Smooth muscle cell (in vitro differentiated cells): ENCODE measurements at regions not wholly inside any gene's neighbourhood (a gene's known extent, or its start where the extent isn't known, plus 50 kb on each side); places are given as distances from the start of the nearest gene placed in this dataset.

Experiments used
- DNase-seq: peaks from one replicate; lab custom pipeline; 2025; ENCODE audit not compliant: unreplicated experiment; lab: John Stamatoyannopoulos, UW
- H2AFZ ChIP-seq: fragments of 200-600 bp; sonication (generic); 2 replicates; pipeline ENCODE4 v1.6.0; 2016; ENCODE audit warnings: antibody characterized with exemption, low read depth, mild to moderate bottlenecking
- H3F3A ChIP-seq: fragments of 200-600 bp; sonication (generic); 2 replicates; pipeline ENCODE4 v1.6.0; 2017; ENCODE audit warnings: antibody characterized with exemption, low read depth
- H3K27ac ChIP-seq: fragments of 200-600 bp; sonication (generic); 2 replicates; pipeline ENCODE4 v1.5.1; 2016; ENCODE audit warnings: low read depth, mild to moderate bottlenecking
- H3K27me3 ChIP-seq: fragments of 200-600 bp; sonication (generic); 2 replicates; pipeline ENCODE4 v1.6.1; 2016; ENCODE audit warnings: low read depth, mild to moderate bottlenecking
- H3K36me3 ChIP-seq: fragments of 200-600 bp; sonication (generic); 2 replicates; pipeline ENCODE4 v1.5.1; 2016; ENCODE audit warnings: low read depth
- H3K4me1 ChIP-seq: fragments of 200-600 bp; sonication (generic); 2 replicates; pipeline ENCODE4 v1.5.1; 2016; ENCODE audit warnings: low read depth
- H3K4me2 ChIP-seq: fragments of 200-600 bp; sonication (generic); 2 replicates; pipeline ENCODE4 v1.6.0; 2016; ENCODE audit warnings: mild to moderate bottlenecking
- H3K4me3 ChIP-seq: fragments of 200-600 bp; sonication (generic); 2 replicates; pipeline ENCODE4 v1.5.1; 2016; ENCODE audit warnings: mild to moderate bottlenecking
- H3K79me2 ChIP-seq: fragments of 200-600 bp; sonication (generic); 2 replicates; pipeline ENCODE4 v1.6.0; 2016; ENCODE audit warnings: low read depth, mild to moderate bottlenecking
- H3K9ac ChIP-seq: fragments of 200-600 bp; sonication (generic); 2 replicates; pipeline ENCODE4 v1.6.0; 2016; ENCODE audit warnings: low read depth
- H3K9me3 ChIP-seq: fragments of 200-600 bp; sonication (generic); replicated peaks from 2 replicates; pipeline ENCODE4 v1.5.1; 2016; ENCODE audit warnings: low read depth
- H4K20me1 ChIP-seq: fragments of 200-600 bp; sonication (generic); 2 replicates; pipeline ENCODE4 v1.6.0; 2016; ENCODE audit warnings: low read depth
- WGBS: methylation state at CpG from one replicate; pipeline ENCODE4 v1.1.7; 2016; ENCODE audit warnings: low lambda C conversion rate; 5-methylcytosine and 5-hydroxymethylcytosine counted together
- TF ChIP-seq, protein P1 (sequence below): fragments of 200-600 bp; sonication (generic); IDR thresholded peaks from 2 replicates; pipeline ENCODE4 v1.5.1; 2017; ENCODE audit warnings: borderline replicate concordance, mild to moderate bottlenecking, antibody characterized with exemption; ENCODE audit not compliant: insufficient read depth, poor library complexity, severe bottlenecking

GRCh38 chrX:104411800-104412199 is 154.2 kb upstream of the IL1RAPL2 start:
- no peaks in the 10 kb centered on the region for H3K4me1 ChIP-seq
- DNase-seq: no peak
- no peaks in the 10 kb centered on the region for H3K36me3 ChIP-seq
- no peaks in the 10 kb centered on the region for H3F3A ChIP-seq
- WGBS: 75% methylated on average over 3 of the region's 3 CpGs
- H3K4me3 ChIP-seq: no peak overlapping the region
- TF ChIP-seq, protein P1, sequence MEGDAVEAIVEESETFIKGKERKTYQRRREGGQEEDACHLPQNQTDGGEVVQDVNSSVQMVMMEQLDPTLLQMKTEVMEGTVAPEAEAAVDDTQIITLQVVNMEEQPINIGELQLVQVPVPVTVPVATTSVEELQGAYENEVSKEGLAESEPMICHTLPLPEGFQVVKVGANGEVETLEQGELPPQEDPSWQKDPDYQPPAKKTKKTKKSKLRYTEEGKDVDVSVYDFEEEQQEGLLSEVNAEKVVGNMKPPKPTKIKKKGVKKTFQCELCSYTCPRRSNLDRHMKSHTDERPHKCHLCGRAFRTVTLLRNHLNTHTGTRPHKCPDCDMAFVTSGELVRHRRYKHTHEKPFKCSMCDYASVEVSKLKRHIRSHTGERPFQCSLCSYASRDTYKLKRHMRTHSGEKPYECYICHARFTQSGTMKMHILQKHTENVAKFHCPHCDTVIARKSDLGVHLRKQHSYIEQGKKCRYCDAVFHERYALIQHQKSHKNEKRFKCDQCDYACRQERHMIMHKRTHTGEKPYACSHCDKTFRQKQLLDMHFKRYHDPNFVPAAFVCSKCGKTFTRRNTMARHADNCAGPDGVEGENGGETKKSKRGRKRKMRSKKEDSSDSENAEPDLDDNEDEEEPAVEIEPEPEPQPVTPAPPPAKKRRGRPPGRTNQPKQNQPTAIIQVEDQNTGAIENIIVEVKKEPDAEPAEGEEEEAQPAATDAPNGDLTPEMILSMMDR: no peak
- H3K4me2 ChIP-seq: no peak overlapping the region
- no peaks in the 10 kb centered on the region for H3K27me3 ChIP-seq
- H3K79me2 ChIP-seq: no peaks in the 10 kb centered on the region
- H4K20me1 ChIP-seq: no peaks in the 10 kb centered on the region
- no peaks in the 10 kb centered on the region for H3K9me3 ChIP-seq
- no peak overlapping the region for H2AFZ ChIP-seq
- H3K27ac ChIP-seq: no peak overlapping the region
- H3K9ac ChIP-seq: no peak overlapping the region

- H3K27me3 ChIP-seq: no peaks in the 10 kb centered on the region
- 94% methylated on average over 1 of the region's 1 CpG for WGBS
- no peak overlapping the region for H3K9ac ChIP-seq
- no peaks in the 10 kb centered on the region for H4K20me1 ChIP-seq
- H3K4me2 ChIP-seq: no peak overlapping the region
- H3F3A ChIP-seq: no peaks in the 10 kb centered on the region
- H3K4me3 ChIP-seq: no peak overlapping the region
- H3K79me2 ChIP-seq: no peaks in the 10 kb centered on the region
- no peak for DNase-seq
- H3K4me1 ChIP-seq: no peaks in the 10 kb centered on the region
- TF ChIP-seq, protein P1: no peak
- no peak overlapping the region for H2AFZ ChIP-seq
- H3K9me3 ChIP-seq: no peaks in the 10 kb centered on the region
- H3K27ac ChIP-seq: no peak overlapping the region
- H3K36me3 ChIP-seq: no peaks in the 10 kb centered on the region
These were observed 145.7 kb upstream of the ESX1 start for GRCh38 chrX:104400387-104400786.

GRCh38 chrX:104392350-104392749 is 137.6 kb upstream of the ESX1 start:
- H3K9me3 ChIP-seq: no peaks in the 10 kb centered on the region
- H3K4me3 ChIP-seq: no peak overlapping the region
- no peaks in the 10 kb centered on the region for H3K4me1 ChIP-seq
- H3K79me2 ChIP-seq: no peaks in the 10 kb centered on the region
- no peak overlapping the region for H3K9ac ChIP-seq
- WGBS: 75% methylated on average over 4 of the region's 4 CpGs
- no peak overlapping the region for H3K4me2 ChIP-seq
- H3F3A ChIP-seq: no peaks in the 10 kb centered on the region
- H2AFZ ChIP-seq: no peak overlapping the region
- no peaks in the 10 kb centered on the region for H3K27me3 ChIP-seq
- TF ChIP-seq, protein P1: no peak
- DNase-seq: no peak
- H3K27ac ChIP-seq: no peak overlapping the region
- H3K36me3 ChIP-seq: no peaks in the 10 kb centered on the region
- no peaks in the 10 kb centered on the region for H4K20me1 ChIP-seq

- Histone ChIP-seq H4K20me1 (no peaks in the 10 kb centered on the region), H3K4me1 (no peaks in the 10 kb centered on the region), H3K27me3 (no peaks in the 10 kb centered on the region), H3F3A (no peaks in the 10 kb centered on the region), H3K4me2 (no peak overlapping the region), H3K79me2 (no peaks in the 10 kb centered on the region), H3K9me3 (no peaks in the 10 kb centered on the region), H3K4me3 (no peak overlapping the region), H3K9ac (no peak overlapping the region), H3K36me3 (no peaks in the 10 kb centered on the region), H2AFZ (no peak overlapping the region), H3K27ac (no peak overlapping the region)
- 67% methylated on average over 4 of the region's 4 CpGs for WGBS
- TF ChIP-seq, protein P1: no peak
- DNase-seq: no peak
These were observed 137.2 kb upstream of the ESX1 start for GRCh38 chrX:104391906-104392305.
